Mammary epithelial cell (primary cell): ENCODE measurements at regions not wholly inside any gene's neighbourhood (a gene's known extent, or its start where the extent isn't known, plus 50 kb on each side); places are given as distances from the start of the nearest gene placed in this dataset.

ENCODE experiments used
- EZH2 ChIP-seq: IDR thresholded peaks from 2 replicates; pipeline ENCODE4 v1.6.1; 2012; ENCODE audit warnings: low read length, inconsistent platforms, borderline replicate concordance
- TF ChIP-seq, protein P1 (sequence below), 2 donors: IDR thresholded peaks in 1 of 2; conservative IDR thresholded peaks in 1 of 2; 2 replicates each; pipeline ENCODE4 v1.5.1; 2011 to 2012; ENCODE audit warnings: inconsistent platforms in 2 of 2, low read length in 2 of 2, mild to moderate bottlenecking in 2 of 2, control low read depth in 1 of 2, low read depth in 1 of 2; ENCODE audit not compliant: insufficient read depth in 1 of 2; ENCODE audit errors: extremely low read depth in 1 of 2

- TF ChIP-seq, protein P1, sequence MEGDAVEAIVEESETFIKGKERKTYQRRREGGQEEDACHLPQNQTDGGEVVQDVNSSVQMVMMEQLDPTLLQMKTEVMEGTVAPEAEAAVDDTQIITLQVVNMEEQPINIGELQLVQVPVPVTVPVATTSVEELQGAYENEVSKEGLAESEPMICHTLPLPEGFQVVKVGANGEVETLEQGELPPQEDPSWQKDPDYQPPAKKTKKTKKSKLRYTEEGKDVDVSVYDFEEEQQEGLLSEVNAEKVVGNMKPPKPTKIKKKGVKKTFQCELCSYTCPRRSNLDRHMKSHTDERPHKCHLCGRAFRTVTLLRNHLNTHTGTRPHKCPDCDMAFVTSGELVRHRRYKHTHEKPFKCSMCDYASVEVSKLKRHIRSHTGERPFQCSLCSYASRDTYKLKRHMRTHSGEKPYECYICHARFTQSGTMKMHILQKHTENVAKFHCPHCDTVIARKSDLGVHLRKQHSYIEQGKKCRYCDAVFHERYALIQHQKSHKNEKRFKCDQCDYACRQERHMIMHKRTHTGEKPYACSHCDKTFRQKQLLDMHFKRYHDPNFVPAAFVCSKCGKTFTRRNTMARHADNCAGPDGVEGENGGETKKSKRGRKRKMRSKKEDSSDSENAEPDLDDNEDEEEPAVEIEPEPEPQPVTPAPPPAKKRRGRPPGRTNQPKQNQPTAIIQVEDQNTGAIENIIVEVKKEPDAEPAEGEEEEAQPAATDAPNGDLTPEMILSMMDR (conservative IDR thresholded peaks at IDR 0.05 in 1 of 2, IDR thresholded peaks at IDR 0.05 in 1 of 2; ENCODE audit: extremely low read depth in 1 of 2, insufficient read depth in 1 of 2, low read depth in 1 of 2, low read length in 2 of 2): no peak
- TF ChIP-seq EZH2: no peak
Measured at GRCh38 chr4:114087596-114088230, 108.3 kb upstream of the ARSJ start.
